Right lobe of liver (tissue), 6 donors: ENCODE measurements at regions not wholly inside any gene's neighbourhood (a gene's known extent, or its start where the extent isn't known, plus 50 kb on each side); places are given as distances from the start of the nearest gene placed in this dataset.

ENCODE experiments used
- ATAC-seq, 4 donors: fragments of 200-7000 bp; cut with Tn5 transposase; one replicate each; pipeline ENCODE4 v1.9.1; 2020; ENCODE audit warnings: mild to moderate bottlenecking in 4 of 4, moderate library complexity in 4 of 4
- DNase-seq, 3 donors: peaks; one replicate each; pipeline ENCODE4 v3.0.0-alpha.2; 2020
- H3K27ac ChIP-seq, 3 donors: fragments of 200-600 bp; one replicate each; pipeline ENCODE4 v1.8.0; 2022
- H3K27me3 ChIP-seq, 2 donors: fragments of 200-600 bp; one replicate each; pipeline ENCODE4 v1.8.0; 2022
- H3K36me3 ChIP-seq, 4 donors: fragments of 200-600 bp; sonication (generic) in 1 of 4; one replicate each; pipeline versions ENCODE4 v1.5.1 to v1.8.0; 2017 to 2022; ENCODE audit warnings: control low read depth in 1 of 4
- H3K4me1 ChIP-seq, 4 donors: fragments of 200-600 bp; sonication (generic) in 1 of 4; one replicate each; pipeline versions ENCODE4 v1.5.1 to v1.8.0; 2017 to 2022; ENCODE audit warnings: control low read depth in 1 of 4
- H3K4me3 ChIP-seq, 3 donors: fragments of 200-600 bp; one replicate each; pipeline ENCODE4 v1.8.0; 2022
- H3K9me3 ChIP-seq, 4 donors: fragments of 200-600 bp; sonication (generic) in 1 of 4; one replicate each; pipeline versions ENCODE4 v1.5.1 to v1.8.0; 2017 to 2022; ENCODE audit warnings: control low read depth in 1 of 4
- CTCF ChIP-seq, 4 donors: fragments of 200-600 bp in 3 of 4; fragments of 450-650 bp in 1 of 4; IDR thresholded peaks; one replicate each; pipeline versions ENCODE4 v1.5.1 to v1.8.0; 2016 to 2022; ENCODE audit warnings: antibody characterized with exemption in 4 of 4, mild to moderate bottlenecking in 2 of 4
- POLR2A ChIP-seq: fragments of 450-650 bp; IDR thresholded peaks from one replicate; pipeline ENCODE4 v1.6.1; 2017; ENCODE audit warnings: antibody characterized with exemption, mild to moderate bottlenecking
- WGBS: methylation state at CpG from one replicate; pipeline ENCODE4 v1.1.6; 2018; ENCODE audit warnings: low coverage, low lambda C conversion rate; ENCODE audit not compliant: insufficient coverage; ENCODE audit errors: missing lambda C conversion rate; 5-methylcytosine and 5-hydroxymethylcytosine counted together
- intact Hi-C, 2 donors: fragments of 100-400 bp; cut with DNase I; formaldehyde crosslinking; loops; one replicate each; pipeline versions ENCODE4 v1.11.2 to v1.14.1; 2022
- donor health status: DM: no; HTN: yes; CAD: no.
- donor health status: DM: no; HTN: no; CAD: no.
- donor health status: DM: no; HTN: no; CAD: no.
- donor health status: DM: no; HTN: yes; CAD: no.
- donor health status: DM: no; HTN: yes; CAD: no.

DNA sequence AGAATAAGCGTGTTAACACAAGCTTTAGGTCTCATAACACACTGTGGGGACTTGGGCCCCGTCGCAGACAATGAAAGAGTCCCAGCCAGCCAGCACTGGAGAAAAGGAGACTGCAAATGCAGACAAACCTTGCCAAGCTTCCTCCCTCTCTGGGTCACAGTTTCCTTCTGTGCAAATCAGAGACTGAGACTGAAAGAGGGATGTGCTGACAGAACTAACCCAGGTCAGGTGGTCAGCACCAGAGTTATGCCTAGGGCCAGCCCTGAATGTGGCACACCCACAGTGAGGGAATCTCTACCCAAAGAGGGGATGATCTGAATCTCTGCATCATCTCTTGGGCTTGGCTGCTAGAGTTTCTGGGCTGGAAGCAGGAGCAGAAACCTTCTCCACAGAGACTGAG lies 282.3 kb upstream of the CCL2 start:
- ATAC-seq = no peak
- TF ChIP-seq POLR2A = no peak
- TF ChIP-seq CTCF (IDR thresholded peaks at IDR 0.05) = no peak
- Histone ChIP-seq H3K27me3 (no peaks in the 10 kb centered on the region), H3K9me3 (no peaks in the 10 kb centered on the region), H3K27ac (no peak overlapping the region), H3K36me3 (no peaks in the 10 kb centered on the region), H3K4me3 (no peak overlapping the region), H3K4me1 (no peaks in the 10 kb centered on the region)
- no peak for DNase-seq
- intact Hi-C loops = no loop called here
- WGBS = 38% methylated on average over 3 of the region's 3 CpGs

GRCh38 chr17:33973491-33973890 lies 281.6 kb upstream of the CCL2 start:
- Histone ChIP-seq H3K4me1 (no peaks in the 10 kb centered on the region), H3K9me3 (no peaks in the 10 kb centered on the region), H3K27me3 (no peaks in the 10 kb centered on the region), H3K27ac (no peak overlapping the region), H3K36me3 (no peaks in the 10 kb centered on the region), H3K4me3 (no peak overlapping the region)
- ATAC-seq (no peak), DNase-seq (no peak)
- 44% methylated on average over 3 of the region's 5 CpGs for WGBS
- intact Hi-C loops = no loop called here
- TF ChIP-seq POLR2A (no peak), CTCF (IDR thresholded peaks at IDR 0.05) (no peak)

DNA sequence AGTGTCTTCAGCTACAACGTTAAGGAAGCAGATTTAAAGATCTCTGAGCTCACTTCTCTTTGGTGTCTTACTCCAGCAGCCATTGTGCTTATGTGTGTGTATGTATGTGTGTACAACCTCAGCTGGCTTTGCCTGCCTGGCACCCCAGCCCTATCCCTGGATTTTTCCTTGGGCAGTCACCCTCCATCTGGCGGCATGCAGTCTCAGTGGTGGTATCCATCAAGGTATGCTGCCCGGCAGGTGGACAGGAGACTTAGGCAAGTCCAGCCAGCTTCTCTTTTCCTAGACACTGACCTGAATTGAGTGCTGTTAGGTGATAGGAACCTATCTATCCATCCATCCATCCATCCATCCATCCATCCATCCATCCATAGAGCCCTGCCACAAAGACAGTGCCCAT lies 280.8 kb upstream of the CCL2 start:
- H3K9me3 ChIP-seq = no peaks in the 10 kb centered on the region
- TF ChIP-seq CTCF (IDR thresholded peaks at IDR 0.05) = no peak
- no peak for TF ChIP-seq POLR2A
- H3K4me3 ChIP-seq = no peak overlapping the region
- intact Hi-C loops = no loop called here
- H3K27ac ChIP-seq = no peak overlapping the region
- 74% methylated on average over 3 of the region's 3 CpGs for WGBS
- no peaks in the 10 kb centered on the region for H3K36me3 ChIP-seq
- ATAC-seq (no peak), DNase-seq (no peak)
- no peaks in the 10 kb centered on the region for H3K27me3 ChIP-seq
- no peaks in the 10 kb centered on the region for H3K4me1 ChIP-seq

- DNase-seq (no peak), ATAC-seq (no peak)
- Histone ChIP-seq H3K4me1 (no peaks in the 10 kb centered on the region), H3K4me3 (no peak overlapping the region), H3K27me3 (no peaks in the 10 kb centered on the region), H3K9me3 (no peaks in the 10 kb centered on the region), H3K36me3 (no peaks in the 10 kb centered on the region), H3K27ac (no peak overlapping the region)
- 76% methylated on average over 6 of the region's 8 CpGs for WGBS
- TF ChIP-seq CTCF (IDR thresholded peaks at IDR 0.05) (no peak), POLR2A (no peak)
- intact Hi-C loops = no loop called here
Measured at GRCh38 chr17:33976831-33977230, 278.3 kb upstream of the CCL2 start.
